NCI-H146 treated with DMSO at 0.1 percent for 48 hours (cell line): ENCODE measurements at regions not wholly inside any gene's neighbourhood (a gene's known extent, or its start where the extent isn't known, plus 50 kb on each side); places are given as distances from the start of the nearest gene placed in this dataset.
"Not testable (repeated sequence)": the region's sequence is repeated elsewhere in the genome, so short reads cannot be mapped to it uniquely, and the experiment has no call there.

Experiments used
- DNase-seq: peaks from one replicate; lab custom pipeline; 2025; ENCODE audit not compliant: unreplicated experiment; lab: John Stamatoyannopoulos, UW

GRCh38 chr6:113248532-113248931 lies 608.6 kb upstream of the MARCKS start:
- DNase-seq = no peak

GRCh38 chr6:113254194-113254593 lies 603.0 kb upstream of the MARCKS start:
- DNase-seq = not testable (repeated sequence)

- DNase-seq = no peak
These were observed 598.4 kb upstream of the MARCKS start for GRCh38 chr6:113258771-113259170.

DNA sequence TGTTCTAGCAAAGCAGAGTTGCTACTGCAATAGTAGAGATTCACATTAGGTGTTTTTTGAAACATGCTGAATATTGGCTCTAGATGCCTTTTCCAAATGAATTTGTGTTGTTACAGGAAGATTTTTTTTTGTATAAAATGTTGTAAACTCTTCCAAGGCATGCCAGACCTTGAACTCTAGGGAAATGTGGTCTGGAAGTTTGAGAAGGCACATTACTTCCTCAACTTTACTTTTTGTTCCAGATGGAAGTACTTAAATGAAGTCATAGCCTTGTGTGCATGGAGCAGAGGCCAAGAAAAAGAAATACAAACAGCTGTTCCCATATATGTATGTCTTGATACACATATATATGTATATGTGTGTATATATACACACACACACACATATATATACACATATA lies 585.7 kb upstream of the MARCKS start:
- no peak for DNase-seq

GRCh38 chr6:113276601-113277000 lies 580.5 kb upstream of the MARCKS start:
- no peak for DNase-seq

- peak; percentile 9 for DNase-seq
These were observed 580.0 kb upstream of the MARCKS start for GRCh38 chr6:113277111-113277510.

DNA sequence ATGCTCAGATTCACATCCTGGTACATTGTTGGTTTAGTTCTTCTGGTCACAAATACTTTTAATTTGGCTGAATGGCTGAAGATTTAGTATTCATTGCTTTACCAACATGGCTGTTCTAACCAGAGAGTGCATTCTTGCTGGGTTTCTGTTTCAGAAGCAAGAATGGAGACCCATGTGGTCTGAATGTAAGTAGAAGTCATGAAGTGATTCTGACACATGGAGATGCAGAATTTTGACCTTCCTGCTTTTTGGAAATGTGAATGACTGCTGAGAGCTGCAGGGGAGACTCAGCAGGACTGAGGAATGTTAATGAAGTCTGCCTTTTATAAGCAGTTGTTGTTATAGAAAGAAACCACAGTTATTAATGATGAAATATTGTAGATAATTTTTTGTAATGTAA lies 576.1 kb upstream of the MARCKS start:
- DNase-seq = no peak

DNA sequence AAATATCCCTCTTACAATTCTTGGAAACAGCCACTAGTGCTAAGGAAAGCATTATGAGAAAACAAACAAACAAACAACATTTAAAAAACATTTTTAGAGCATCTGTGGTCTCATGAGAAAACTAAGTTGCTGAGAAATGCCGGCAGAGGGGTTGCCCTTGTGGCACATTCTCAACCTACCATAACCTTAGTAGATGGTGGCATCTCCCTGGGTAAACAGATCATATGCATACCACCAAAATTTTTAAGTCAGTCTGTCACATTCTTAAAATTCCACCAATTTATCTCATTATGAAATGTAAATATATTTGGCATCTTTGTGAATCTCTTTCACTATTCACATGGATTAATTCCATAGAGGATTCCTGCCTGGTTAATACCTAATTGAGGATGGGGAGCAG lies 575.7 kb upstream of the MARCKS start:
- no peak for DNase-seq

GRCh38 chr6:113287396-113287795 lies 569.7 kb upstream of the MARCKS start:
- no peak for DNase-seq

DNA sequence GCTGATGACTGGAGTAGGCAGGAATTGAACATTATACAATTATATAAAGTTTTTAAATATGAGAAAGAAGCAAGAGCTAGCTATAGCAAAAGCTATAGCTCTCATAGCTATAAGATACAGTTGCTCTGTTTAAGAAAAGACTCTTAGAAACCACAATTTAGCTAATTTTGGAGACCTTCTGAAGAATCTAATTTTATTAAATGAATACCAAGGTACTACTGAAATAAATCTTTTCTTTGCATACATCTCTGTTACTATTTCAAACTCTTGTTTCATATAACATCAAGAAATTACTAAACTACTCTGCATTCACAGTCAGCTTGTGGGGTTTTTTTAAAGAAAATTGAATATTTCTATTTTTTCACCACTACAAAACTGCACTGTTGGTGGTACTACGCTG lies 568.7 kb upstream of the MARCKS start:
- no peak for DNase-seq

GRCh38 chr6:113289166-113289565 lies 568.0 kb upstream of the MARCKS start:
- DNase-seq = peak; percentile 18

DNA sequence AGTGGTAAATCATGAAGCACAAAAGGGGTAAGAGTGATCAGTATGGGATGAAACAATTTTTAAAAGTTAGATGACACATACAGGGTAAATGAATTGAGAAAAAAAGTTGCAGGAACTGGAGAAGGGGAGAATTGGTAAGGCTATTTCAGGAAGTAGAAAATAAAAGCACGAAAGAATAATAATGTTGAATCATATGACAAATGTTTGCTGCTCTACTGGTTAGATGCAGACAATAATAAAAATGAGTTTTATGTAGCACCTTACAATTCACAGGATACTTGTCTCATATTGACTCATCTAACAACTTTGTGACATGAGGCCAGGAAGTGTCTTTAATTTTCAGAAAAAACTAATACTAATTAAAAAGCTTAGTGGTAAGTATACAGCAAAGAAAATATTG lies 566.5 kb upstream of the MARCKS start:
- no peak for DNase-seq

GRCh38 chr6:113291751-113292445 lies 565.2 kb upstream of the MARCKS start:
- DNase-seq = no peak

- no peak for DNase-seq
These were observed 564.3 kb upstream of the MARCKS start for GRCh38 chr6:113292646-113293422.

DNA sequence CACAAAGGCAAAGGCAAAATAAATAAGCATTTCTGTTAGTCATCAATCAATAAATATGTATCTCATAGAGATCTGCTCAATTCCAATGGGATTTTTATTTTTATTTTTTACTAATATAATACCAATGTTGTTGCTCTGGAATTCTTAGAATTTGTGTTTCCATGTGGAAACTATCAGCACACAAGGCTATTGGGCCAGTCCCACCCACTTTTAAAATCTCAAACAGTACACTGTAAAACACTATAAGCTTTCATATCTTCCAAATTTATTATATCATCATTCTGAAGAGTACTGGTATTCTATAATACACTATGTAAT lies 563.8 kb upstream of the MARCKS start:
- no peak for DNase-seq

DNA sequence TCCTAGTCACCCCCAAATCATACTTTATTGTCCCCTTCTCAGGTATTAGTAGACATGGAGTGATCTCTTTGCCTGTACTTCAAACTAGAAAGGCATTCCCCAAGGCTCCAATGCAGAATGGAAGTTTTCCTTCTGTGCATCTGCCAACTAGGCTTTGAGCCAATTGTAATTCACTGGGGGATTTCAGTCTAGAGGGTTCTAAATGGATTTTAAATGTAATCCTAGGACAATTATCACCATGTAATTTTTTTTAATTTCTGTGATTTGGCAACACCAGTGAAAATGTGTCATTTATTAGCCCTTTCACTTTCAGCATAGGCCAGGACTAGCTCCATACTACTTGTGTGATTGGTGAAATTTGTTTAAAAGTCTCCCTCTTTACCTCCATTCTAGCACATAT lies 557.6 kb upstream of the MARCKS start:
- no peak for DNase-seq

- no peak for DNase-seq
These were observed 555.5 kb upstream of the MARCKS start for GRCh38 chr6:113301651-113302050.

DNA sequence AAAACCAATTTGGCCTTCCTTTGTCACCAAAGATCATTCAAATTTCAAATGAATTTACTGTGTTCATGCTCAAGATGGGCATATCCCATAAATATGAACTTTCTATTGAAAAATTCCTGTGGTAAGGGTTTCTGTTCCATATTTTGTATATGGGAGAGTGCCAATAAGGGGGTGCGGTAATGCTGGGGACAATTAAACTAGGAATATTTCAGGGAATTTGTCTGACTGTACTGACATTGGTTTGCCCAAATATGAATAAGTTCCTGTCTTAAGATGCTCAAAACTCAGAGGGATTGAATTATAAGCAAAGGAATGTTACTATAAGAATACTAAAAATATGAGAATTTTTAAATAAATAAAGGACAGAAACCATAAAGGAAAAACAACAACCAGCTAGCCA lies 553.0 kb upstream of the MARCKS start:
- DNase-seq = no peak

DNA sequence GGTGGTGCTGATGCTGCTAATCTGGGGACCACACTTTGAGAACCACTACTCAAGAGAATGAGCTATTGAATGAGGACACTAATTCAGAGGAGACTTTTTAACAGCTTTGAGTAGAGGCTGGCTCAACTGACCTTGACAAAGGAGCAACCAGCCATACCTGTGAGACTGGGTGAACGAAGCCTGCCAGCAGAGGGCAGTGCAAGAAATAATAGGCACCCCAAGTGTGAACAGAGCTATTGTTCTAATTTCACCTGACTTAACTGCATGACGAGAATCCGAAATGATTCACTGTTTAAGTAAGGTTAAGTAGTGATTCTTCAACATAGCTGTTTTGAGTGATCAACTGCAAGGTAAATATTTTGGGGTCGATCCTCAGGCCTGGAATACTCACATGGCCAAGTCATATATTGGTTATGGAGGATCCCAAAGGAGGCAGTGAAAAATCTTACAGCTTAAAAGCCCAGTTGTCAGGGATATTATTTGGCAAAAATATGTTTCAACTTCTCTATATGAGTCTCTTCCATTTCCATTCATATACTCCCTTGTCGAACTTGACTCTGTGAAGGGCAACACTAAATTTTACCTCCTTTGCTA lies 550.5 kb upstream of the MARCKS start:
- peak; percentile 11 for DNase-seq

DNA sequence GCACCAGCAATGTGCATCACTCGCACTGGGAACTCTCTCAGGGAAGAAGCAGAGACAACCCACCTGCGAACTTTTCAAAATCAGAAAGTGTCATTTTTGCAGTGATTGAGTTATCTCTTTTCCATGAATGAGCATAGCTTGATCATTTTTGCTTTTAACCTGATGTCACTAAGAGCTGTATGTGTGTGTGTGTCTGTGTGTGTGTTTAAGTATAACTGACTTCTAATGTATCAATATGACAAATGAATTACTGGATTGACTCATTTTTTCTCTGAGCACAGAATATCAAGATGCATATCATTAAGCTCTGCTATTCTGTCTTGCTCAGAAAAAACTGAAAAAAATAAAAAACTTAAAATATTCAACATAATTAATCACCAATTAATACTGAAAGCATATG lies 548.9 kb upstream of the MARCKS start:
- no peak for DNase-seq

GRCh38 chr6:113313841-113314240 lies 543.3 kb upstream of the MARCKS start:
- no peak for DNase-seq

DNA sequence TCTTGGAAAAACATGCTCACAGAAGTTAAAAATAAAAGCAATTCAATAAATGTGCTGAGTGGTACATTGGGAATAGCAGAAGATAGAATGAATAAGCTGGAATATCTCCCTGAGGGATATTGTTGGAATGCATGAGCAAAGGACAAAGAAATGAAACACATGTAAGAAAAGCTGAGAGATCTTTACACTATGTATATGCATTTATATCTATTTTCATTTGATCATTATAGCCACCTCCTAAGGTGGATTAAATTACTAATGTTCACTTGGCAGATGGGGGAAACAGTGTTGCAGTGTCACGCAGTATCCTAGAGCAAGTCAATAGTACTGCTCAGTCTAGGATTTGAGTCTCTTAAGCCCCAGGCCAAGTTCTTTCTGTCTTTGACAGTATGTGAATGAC lies 542.0 kb upstream of the MARCKS start:
- no peak for DNase-seq
